ENCODE measurements at regions not wholly inside any gene's neighbourhood (a gene's known extent, or its start where the extent isn't known, plus 50 kb on each side); places are given as distances from the start of the nearest gene placed in this dataset.

DNA sequence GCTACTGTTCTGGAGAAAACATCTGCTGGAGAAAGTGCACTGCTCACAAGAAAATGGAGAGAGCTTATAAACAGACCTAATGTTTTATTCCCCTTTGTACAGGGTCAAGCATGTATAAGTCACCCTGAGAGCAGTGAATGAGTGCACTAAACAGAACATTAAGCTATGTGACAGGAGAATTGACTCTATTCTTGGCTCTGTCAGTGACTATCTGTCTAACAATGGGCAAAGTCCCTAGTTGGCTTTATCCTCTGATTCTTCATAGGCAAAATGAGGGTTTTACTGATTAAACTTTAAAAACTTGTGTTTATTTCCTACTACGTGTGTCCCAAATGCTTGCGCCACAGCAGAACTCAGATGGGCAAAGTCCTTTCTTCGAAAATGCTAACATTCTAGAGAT is 655.1 kb upstream of the SLC39A10 start:
- TF ChIP-seq, protein P1, sequence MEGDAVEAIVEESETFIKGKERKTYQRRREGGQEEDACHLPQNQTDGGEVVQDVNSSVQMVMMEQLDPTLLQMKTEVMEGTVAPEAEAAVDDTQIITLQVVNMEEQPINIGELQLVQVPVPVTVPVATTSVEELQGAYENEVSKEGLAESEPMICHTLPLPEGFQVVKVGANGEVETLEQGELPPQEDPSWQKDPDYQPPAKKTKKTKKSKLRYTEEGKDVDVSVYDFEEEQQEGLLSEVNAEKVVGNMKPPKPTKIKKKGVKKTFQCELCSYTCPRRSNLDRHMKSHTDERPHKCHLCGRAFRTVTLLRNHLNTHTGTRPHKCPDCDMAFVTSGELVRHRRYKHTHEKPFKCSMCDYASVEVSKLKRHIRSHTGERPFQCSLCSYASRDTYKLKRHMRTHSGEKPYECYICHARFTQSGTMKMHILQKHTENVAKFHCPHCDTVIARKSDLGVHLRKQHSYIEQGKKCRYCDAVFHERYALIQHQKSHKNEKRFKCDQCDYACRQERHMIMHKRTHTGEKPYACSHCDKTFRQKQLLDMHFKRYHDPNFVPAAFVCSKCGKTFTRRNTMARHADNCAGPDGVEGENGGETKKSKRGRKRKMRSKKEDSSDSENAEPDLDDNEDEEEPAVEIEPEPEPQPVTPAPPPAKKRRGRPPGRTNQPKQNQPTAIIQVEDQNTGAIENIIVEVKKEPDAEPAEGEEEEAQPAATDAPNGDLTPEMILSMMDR (IDR thresholded peaks at IDR 0.05) = no peak
- no peak for TF ChIP-seq POLR2A (IDR thresholded peaks at IDR 0.05)

Measured in lower leg skin (tissue), 3 donors.